Stimulated activated CD8-positive, alpha-beta memory T cell treated with anti-CD3 and anti-CD28 coated beads, Interleukin-7, amount 100 ng/mL, for 1 hour (primary cell): ENCODE measurements at regions not wholly inside any gene's neighbourhood (a gene's known extent, or its start where the extent isn't known, plus 50 kb on each side); places are given as distances from the start of the nearest gene placed in this dataset.
"Not testable (repeated sequence)": the region's sequence is repeated elsewhere in the genome, so short reads cannot be mapped to it uniquely, and the experiment has no call there.

Experiments
- DNase-seq, 2 donors: peaks; one replicate each; pipeline ENCODE4 v3.0.0-alpha.2; 2020; ENCODE audit warnings: low read depth in 2 of 2

DNA sequence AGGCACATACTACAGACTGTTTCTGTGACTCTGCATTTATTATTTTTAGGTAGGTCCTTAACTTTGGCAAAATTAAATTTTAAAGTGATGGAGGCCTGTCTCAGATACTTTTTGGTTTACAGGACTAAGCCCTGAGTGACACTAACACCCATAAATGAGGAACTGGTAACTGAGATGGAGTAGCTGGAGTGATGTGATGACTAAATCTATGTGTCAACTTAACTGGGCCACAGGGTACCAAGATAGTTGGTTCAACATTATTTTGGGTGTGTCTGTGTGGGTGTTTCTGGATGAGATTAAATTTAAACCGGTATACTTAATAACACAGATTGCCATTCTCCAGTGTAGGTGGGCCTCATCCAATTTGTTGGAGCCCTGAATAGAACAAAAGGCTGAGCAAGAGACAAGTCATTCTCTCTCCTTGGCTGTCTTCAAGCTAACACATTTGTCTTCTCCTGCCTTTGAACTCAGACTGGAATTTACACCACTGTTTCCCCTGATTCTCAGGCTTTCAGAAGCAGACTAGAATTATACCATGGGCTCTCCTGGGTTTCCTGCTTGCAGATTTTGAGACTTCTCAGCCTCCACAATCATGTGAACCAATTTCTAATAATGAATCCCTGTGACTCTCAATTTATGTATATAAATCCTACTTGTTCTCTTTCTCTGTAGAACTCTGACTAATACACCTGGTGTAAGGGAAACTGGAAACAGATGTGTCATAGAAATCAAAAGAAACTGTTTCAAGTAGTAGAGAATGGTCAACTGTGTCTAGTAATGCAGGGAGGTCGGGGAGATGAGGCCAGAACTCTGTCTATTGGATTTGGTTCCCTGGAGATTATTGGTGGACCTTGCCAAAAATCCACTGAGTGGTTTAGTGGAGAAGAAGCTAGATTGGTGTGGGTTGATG lies 579.2 kb downstream of the EPM2A start:
- no peak for DNase-seq

DNA sequence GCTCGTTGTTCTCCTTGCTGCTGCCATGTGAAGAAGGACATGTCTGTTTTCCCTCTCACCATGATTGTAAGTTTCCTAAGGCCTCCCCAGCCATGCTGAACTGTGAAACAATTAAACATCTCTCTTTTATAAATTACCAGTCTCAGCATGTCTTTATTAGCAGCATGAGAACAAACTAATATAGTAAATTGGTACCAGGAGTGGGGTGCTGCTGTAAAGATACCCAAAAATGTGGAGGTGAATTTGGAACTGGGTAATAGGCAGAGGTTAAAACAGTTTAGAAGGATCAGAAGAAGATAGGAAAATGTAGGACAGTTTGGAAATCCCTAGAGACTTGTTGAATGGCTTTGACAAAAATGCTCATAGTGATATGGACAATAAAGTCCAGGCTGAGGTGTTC lies 576.7 kb downstream of the EPM2A start:
- not testable (repeated sequence) for DNase-seq

DNA sequence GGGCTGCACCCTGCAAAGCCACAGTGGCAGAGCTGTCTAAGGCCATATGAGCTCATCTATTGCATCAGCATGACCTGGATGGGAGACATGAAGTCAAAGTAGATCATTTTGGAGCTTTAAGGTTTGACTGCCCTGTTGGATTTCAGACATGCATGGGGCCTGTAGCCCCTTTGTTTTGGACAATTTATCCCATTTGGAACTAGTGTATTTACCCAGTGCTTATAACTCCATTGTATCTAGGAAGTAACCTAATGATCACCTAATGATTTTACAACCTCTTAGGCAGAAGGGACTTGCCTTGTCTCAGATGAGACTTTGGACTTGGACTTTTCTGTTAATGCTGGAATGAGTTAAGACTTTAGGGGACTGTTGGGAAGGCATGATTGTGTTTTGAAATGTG lies 575.4 kb downstream of the EPM2A start:
- DNase-seq, result no peak

DNA sequence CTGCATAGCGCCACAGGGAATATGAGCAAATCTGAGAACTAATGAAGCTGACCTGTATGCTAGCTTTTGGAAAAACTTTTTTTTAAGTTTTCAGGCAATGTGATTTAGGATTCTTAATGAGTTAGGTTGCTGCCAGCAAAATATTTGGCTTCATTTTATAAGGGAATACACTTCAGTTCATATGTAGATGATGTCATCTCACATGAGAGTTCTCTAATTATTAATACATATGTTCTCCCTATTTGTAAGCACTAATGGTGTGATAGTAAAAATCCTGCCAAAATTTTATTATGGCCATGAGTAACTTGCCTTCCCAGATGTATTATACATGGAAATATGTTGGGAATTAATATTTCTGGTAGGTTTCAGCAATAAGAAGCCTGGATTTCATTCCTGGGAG lies 573.8 kb downstream of the EPM2A start:
- no peak for DNase-seq

DNA sequence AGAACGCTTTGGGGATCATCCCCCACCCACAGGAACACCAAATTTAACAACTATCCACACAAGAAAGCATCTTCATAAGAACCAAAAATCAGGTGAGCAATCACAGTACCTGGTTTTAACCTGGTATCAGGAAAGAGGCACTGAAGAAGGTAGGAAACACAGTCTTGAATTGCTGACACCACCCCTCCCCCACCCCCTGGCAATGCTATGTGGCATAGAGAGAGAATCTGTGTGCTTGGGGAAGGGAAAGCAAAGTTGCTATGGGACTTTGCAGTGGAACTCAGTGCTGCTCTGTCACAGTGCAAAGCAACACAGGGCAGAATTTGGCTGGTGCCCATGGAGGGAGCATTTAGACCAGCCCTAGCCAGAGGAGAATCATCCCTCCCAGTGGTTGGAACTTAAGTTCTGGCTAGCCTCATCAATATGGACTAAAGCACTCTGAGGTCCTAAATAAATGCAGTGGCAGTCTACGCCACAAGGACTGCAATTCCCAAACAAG lies 565.5 kb downstream of the EPM2A start:
- DNase-seq, result no peak

DNA sequence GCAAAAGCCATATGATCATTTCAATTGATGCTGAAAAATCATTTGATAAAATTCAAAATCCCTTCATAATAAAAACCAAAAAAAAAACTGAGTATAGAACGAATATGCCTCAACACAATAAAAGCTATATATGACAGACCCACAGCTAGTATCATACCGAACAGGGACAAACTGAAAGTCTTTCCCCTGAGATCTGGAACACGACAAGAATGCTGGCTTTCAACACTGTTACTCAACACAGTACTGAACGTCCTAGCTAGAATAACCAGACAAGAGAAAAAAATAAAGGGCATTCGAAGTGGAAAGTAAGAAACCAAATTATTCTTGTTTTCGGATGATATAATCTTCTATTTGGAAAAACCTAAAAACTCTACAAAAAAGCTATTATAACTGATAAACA lies 559.9 kb downstream of the EPM2A start:
- DNase-seq, result no peak

DNA sequence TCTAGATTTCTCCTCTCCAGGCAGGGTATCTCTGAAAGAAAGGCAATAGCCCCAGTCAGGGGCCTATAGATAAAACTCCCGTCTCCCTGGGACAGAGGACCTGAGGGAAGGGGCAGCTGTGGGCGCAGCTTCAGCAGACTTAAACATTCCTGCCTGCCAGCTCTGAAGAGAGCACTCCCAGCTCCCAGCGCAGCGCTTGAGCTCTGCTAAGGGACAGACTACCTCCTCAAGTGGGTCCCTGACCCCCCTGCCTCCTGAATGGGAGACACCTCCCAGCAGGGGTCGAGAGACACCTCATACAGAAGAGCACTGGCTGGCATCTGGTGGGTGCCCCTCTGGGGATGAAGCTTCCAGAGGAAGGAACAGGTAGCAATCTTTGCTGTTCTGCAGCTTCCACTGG lies 556.9 kb downstream of the EPM2A start:
- no peak for DNase-seq

DNA sequence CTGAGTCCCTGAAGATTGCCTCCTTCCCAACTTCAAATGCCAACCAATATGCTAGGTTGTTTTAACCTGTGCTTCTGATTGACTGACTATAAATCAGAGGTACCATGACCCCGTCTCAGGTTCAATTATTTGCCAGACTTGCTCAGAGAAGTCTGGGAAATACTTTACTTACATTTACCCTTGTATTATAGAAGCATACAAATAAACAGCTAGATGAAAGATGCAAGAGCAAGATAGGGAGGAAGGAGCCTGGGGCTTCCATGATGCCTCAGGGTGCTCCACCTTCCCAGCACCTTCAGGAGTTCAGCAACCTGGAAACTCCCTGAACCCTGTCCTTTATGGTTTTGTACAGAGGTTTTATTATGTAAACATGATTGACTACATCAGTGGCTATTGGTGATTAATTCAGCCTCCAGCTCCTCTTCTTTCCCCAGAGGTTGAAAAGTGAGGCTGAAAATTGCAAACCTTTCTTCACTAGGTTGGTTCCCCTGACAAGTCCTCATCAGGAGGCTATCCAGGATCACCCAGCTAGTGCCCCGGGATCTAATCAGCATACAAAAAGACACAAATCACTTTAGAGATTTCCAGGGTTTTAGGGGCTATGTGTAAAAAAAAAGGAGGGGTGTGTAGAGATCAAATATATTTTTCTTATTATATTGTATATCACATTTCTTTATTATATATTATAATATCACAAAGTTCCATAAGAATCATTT lies 547.7 kb downstream of the EPM2A start:
- DNase-seq, result no peak

DNA sequence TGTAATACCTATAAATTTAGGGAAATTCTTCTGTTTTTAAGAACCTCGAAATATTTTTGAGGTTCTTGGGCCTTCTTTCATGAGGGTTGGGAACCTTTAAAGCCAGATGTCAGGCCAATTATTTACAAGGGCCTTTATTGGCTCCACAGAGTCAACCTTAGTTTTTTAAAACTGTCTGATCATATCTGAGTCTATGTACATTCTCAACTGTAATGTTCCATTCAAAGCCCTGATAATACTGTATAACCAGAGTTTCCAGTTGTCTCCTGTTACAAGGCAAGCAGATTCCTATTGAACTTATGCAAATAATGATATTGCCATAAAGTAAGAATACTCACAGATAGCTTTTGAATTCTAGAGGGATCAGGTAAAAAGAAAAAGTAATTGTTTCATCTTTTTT lies 545.5 kb downstream of the EPM2A start:
- no peak for DNase-seq

DNA sequence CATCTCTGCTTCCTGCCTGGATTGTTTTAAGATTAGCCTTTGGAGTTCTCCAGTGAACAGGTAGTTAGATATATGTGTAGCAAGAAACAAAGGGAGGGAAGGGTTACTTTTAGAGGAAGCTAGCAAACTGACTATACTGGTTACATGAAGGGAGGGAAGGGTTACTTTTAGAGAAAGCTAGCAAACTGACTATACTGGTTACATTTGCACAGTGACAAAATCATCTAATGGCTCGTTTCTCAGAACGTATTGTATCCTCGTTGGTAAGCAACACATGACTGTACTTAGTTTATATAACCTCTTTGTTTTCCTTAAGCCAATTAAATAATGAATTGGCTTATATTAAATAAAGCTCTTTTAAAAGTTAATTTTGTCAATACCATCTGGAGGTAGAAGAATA lies 540.9 kb downstream of the EPM2A start:
- no peak for DNase-seq

DNA sequence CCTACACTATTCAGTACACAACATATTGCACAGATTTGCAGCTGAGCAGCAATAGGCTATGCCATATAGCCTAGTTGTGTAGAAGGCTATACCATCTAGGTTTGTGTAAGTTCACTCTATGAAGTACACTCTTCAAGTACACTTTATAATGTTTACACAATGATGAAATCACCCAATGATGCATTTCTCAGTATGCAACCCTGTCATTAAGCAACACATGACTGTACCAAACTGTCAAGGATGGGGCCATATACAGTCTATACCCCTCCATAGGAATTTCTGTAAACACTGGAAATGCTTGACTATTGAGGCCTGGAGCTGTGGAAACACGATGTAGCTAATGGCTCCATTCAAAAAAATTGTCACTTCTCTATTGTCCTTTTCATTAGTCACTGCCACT lies 535.4 kb downstream of the EPM2A start:
- no peak for DNase-seq

DNA sequence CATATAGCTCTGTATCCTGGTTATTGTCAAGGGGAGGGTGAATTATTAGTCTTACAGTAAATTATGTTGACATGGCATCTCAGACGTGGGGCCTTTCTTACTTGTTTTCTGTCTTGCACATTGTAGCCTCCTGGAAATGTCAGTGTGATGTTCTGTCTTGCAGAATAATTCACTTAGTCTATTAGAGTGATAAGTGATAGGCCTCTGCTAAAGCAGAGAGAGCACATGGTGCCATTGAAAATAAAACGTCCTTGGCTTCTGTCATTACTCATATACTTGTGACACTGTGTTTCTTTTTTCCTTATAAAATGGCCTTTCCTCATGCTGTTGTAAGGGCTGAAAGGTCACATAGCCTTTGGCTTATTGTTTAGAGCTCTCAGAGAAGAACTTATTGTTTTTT lies 531.0 kb downstream of the EPM2A start:
- DNase-seq, result no peak

DNA sequence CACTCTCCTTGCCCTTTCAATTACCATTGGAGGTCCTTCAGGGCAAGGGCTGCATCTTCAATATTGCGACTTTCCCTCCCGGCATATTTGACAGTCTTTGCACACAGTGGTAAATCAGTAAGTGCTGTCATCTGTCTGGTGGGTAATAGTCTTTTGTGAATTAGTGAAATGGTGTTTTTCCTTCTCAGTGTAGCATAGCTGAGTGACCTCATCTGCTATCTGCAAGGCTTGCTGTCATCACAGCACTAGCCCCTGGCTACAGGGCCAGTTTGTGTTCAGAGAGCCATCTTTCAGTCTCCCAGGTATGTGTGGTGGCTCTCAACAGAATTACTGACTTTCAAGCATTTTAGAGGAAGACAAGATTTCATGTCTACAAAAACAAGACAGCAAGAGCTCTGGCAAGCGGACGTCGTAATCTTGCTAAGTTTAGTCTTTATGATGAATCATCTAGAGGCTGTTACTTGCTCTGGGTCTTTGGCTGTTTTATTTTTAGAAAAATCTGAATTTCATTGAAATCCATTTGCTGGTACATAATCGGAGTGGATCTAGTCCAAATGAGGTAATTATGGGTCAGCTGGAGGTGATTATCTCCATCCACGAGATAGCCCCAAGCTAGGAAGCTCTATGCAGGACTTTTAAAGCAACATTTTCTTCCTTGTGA lies 528.9 kb downstream of the EPM2A start:
- DNase-seq, result no peak

DNA sequence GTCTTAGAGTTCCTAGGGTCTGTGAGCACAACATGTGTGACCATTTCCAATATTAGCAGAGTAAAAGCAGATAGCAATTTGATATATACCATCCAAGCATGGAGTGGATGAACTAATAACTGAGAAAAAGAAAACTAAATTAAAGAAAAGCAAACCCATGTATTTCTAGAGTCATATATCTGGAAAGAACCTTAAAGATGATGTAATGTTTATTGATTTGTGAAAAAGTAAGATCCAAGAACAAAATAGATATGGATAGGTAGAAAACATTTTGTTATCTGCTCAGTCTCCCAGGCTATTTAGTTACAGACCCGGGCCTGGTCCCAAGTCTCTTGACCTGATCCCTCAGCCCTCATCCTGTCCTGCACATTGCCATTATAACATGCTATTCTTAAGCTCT lies 526.8 kb downstream of the EPM2A start:
- DNase-seq, result no peak

DNA sequence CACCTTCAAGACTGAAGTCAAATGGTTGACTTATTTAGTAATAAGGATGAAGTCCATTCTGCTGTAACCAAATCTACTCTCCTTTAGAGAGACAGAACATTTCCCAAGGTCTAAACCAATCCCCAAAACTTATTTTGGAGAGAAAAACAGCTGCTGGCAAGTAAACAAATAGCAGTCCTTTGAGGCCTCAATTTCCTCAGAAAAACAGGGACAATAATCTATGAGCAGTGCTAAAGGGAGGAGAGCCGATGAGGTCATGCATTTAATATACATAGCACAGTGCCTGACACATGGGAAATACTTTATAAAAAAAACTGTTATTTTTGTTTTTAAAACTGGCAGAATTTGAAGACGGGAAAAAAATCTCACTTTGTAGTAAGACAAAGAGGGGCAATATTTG lies 526.0 kb downstream of the EPM2A start:
- DNase-seq, result no peak

DNA sequence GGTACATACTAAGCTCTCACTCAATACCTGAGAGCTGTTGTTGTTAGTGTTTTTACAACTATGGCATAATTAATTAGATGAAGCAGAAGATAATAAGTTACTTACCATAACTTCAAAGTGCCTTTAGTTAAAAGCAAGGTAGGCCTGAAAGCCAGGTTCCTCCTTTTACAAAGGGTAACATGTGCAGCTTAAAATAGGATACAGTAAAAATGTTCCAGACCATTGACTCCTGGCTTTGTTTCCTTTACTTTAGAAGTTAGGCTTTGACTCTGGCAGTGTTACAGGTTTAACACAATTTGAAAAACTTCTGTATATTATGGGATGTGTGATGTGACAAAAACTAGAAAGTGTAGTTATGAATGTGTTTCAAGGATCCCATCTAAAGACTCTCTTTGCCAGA lies 522.5 kb downstream of the EPM2A start:
- no peak for DNase-seq

DNA sequence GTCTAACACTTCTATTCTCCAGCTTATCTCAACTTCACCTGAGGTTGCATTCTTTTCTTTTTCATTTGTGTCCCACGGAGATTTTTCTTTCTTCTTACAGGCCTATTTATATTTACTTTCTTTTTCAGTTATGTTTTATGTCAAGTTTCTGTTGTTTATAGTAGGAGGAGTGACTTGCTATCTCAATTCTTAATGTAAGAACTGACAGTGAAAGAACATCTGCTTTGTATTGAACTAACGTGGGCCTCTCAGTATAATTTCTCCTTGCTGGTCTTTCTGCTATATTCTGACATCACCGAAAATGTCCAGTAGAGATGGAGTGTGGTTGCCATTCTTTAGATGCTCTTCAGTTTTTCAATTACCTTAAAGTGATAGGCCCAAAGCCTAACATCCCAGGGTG lies 521.7 kb downstream of the EPM2A start:
- no peak for DNase-seq

DNA sequence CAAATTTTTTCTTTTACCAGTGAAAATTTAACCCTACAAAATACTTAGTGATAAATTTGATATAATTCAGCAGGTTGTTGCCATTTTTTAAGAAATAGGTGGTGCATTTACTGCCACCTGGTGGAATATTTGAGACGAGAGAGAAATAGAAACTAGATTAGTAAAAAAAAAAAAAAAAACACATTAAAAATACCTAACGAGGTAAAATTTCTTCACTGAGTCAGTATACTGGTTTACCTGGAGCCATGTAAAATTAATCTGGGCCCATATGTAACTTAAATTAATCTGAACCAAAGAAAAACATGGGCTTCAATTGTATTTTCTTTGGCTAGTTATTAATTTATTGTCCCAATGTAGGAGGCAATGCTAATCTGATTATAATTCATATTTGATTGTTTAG lies 520.8 kb downstream of the EPM2A start:
- DNase-seq, result no peak

DNA sequence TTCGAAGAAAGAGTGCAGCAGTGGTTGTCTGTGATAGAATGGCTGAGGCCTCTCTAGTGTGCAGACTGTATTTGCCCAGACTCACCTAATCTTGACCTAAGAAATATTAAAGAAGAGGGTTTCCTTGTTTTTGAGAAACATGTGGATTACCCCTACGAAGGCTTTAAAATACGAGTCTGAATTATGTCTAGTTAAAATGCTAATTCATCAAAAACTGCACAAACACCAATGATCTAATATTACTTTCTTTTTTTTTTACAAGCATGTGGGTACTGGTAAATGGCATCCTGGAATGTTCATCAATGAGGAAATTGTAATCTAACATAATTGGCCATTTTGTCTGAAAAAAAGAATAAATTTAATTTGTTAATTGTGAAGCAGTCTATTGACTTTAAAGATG lies 510.9 kb downstream of the EPM2A start:
- no peak for DNase-seq

DNA sequence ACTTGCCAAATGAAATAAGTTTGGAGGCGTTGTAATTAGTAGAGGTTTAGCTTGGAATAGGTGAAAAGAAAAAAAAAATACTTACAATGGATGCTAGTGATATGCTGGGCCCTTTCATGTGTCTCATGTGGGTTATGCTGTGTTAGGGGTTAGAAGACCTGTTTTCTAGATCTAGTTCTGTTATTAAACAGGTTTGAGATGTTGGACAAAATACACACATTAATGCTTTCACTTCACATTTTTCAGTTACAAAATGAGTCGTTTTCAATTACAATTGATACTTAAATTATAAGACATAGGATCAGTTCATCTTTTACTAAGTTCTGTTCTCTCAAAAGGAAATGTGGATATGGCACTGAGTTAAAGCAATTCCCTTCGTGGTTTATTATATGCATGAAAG lies 509.8 kb downstream of the EPM2A start:
- DNase-seq, result no peak

DNA sequence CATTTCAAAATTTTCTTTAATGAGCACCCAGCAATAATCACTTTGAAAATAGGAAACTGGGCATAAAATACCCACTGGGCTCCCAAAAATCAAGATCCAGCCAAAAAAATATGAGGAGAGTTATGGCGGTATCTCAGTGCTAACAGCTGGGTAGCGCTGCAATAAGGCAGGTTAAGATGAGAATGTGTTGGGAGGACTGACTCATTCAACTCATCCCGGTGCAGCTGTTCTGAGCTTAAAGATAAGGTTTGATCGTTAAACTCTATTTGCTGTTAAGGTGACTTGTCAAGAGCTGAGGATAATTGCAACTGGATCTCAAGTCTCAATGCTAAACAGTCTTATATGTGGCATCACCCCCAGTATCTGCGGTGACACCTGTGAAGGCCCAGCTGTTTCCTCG lies 507.7 kb downstream of the EPM2A start:
- no peak for DNase-seq

DNA sequence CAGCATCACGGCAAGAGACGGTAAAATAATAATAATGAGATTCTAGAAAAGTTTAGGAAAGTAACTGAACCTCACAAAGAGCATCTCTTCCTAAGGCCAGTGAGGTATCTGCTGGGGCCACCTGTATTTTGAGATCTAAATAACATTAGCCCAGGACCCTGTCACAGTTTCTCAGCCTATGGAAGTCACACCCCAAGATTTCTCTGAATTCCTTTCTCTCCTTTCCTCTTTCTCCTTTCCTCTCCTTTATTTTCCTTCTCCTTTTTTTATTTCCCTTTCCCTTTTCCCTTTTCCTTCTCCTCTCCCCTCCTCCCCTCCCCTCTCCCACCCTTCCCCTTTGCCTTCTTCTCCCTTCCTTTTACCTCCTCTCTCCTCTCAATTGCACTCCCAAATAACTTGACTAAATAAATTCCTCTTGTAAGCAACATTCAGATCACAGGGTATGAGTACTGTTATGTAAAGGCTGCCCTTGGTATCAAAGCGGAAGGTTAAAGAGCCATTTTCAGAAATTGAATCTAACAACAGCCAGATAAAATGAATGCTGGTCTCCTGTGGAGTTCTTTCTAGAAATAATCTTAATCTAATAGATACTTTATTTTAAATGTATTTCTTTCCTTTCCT lies 506.2 kb downstream of the EPM2A start:
- no peak for DNase-seq
